MV-4-11 (cell line): ENCODE measurements at regions not wholly inside any gene's neighbourhood (a gene's known extent, or its start where the extent isn't known, plus 50 kb on each side); places are given as distances from the start of the nearest gene placed in this dataset.
A peak's percentile ranks its signal among the peaks of the same experiment; 100 is the strongest.
"Not testable (repeated sequence)": the region's sequence is repeated elsewhere in the genome, so short reads cannot be mapped to it uniquely, and the experiment has no call there.

Source experiments
- DNase-seq: peaks from one replicate; lab custom pipeline; 2025; lab: John Stamatoyannopoulos, UW

- DNase-seq, result no peak
Observed at GRCh38 chr1:119191325-119191724, 50.9 kb upstream of the WARS2 start.

DNA sequence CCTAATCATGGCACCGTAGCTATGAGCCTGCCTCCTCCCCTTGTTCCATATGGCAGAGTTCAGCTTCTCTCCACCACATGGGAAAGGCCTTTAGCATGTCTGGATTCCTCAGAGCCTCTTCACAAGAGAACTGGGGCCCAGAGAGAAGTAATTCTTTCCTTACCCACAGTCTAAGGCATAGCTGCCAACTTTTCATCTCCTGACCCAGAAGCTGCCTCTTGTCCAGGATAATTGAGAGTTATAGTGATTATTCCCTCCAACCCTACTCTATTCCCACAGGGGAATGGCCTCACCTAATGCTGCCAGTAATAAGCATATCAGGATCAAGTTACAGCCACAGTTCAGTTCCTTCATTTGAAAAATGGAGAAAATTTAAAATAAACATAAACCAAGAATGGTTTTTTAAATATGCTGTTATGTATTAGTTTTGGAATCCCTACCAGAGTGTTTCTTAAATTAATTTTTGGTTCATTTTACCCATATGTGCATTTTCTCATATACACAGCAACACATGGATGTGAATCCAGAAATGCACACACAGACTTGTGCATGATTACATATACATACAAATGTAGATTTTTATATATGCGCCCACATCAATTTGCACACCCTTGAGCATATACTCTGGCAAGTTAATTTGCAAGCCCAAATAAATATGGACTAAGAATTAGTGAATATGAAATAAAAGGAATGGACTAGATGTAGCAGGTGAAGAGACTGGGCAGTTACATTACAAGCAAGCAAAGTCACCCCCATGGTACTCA lies 63.9 kb upstream of the WARS2 start:
- no peak for DNase-seq

DNA sequence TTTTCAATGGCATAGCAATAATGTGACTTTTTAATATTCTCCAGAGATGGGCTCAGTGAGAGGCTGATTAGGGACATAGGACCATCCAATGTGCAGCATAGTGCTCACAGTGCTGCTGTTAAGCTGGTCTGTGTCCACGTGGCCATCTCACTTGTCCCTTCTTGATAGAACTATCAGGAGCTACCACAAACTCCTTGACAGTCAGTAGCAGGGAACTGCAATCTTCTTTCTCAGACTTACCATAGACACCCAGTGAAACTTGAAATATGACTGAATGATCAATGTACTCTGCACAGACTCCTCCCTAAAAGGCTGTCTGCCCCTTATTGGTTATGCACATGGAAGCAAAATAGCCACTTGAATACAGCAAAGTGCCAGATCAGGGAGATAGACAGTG lies 64.5 kb upstream of the WARS2 start:
- no peak for DNase-seq

GRCh38 chr1:119209061-119209460 lies 68.6 kb upstream of the WARS2 start:
- no peak for DNase-seq

- DNase-seq, result no peak
Observed at GRCh38 chr1:119209596-119210295, 69.3 kb upstream of the WARS2 start.

DNA sequence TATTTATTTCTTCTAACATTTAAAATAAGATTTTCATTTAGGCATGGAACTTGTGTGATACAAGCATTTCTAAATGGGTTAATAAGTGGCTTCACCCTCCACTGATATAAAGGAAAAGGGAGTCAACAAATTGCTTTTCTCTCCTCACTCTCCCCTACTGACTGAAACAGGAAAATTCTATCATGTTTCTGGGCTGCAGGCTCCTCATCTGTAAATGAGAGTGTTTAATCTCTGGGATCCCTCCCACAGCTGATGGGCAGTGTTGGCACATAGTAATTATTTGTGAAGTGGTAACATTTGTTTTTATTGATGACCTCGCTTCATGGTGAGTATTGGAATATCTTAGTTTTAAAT lies 69.8 kb upstream of the WARS2 start:
- DNase-seq, result no peak

DNA sequence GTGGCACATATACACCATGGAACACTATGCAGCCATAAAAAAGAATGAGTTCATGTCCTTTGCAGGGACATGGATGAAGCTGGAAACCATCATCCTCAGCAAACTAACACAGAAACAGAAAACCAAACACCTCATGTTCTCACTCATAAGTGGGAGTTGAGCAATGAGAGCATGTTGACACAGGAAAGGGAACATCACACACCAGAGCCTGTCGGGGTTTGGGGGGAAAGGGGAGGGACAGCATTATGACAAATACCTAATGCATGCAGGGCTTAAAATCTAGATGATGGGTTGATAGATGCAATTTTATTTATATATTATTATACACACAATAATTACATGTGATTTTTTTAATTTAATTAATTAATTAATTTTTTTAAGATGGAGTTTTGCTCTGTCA lies 72.8 kb upstream of the WARS2 start:
- DNase-seq, result not testable (repeated sequence)

DNA sequence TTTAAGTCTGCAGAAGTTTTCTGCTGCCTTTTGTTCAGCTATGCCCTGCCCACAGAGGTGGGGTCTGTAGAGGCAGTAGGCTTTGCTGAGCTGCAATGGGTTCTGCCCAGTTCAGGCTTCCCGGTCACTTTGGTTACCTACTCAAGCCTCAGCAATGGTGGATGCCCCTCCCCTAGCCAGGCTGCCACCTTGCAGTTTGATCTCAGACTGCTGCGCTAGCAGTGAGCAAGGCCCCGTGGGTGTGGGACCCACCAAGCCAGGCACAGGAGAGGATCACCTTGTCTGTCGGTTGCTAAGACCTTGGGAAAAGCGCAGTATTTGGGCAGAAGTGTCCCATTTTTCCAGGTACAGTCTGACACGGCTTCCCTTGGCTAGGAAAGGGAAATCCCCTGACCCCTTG lies 74.5 kb upstream of the WARS2 start:
- DNase-seq, result not testable (repeated sequence)

DNA sequence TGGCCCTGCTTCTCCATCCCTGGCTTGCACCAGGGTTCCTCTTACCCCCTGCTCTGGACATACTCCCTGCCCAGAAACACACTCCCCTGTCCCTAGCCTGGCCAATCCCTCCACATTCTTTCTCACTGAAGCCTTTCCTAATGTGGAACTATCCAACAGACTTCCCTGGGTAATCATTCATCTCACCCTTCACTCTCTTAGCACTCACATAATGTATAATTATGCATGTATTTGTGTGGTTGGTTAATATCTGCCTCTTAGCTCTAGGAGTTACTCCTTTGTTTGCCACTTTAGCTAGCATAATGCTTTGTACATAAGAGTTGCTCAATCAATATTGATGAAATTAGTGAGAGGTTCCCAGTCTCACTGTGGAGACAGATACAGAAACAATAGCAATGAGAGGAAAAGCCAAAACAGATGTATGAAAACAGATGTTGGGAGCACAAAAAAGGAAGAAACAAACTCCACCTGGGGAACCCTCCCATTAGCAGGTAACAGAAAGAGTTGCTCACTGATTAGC lies 76.9 kb upstream of the WARS2 start:
- DNase-seq, result no peak

- peak; percentile 84 for DNase-seq
Observed at GRCh38 chr1:119219711-119220110, 79.3 kb upstream of the WARS2 start.

DNA sequence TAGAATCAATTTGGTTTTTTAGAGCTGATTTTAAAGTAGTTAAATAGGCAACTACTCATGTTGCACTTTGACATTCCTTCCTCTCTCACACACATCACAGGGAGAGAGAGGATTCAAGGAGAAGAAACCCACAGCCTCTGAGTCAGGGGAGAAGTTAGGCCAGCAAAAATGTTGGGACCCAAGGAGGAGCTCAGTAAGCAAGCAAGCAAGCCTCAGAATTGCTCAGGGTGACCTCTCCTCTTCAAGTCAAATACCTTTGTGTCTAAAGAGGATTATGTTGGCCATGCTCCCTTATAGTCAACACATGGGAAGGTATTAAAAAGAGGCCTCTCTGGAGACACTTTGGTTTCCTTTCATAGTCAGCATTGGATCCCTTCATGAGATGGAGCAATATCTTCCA lies 80.5 kb upstream of the WARS2 start:
- no peak for DNase-seq

DNA sequence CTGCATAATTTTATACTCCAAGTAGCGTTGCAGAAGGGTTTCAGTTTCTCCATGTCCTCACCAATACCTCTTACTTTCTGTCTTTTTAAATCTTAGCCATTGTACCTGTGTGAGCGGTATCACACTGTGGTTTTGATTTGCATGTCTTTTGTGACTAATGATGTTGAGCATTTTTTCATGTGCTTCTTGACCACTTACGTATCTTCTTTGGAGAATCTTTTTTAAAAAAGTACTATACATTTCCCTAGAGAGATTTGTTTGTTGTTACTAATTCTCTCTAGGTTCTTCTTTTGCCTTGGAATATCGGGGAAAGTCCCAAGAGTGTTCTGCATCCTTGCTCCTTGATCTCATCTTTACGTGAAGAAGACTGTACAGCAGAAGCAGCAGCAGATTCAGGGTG lies 81.8 kb upstream of the WARS2 start:
- no peak for DNase-seq

GRCh38 chr1:119225265-119225664 lies 84.8 kb upstream of the WARS2 start:
- DNase-seq, result no peak

DNA sequence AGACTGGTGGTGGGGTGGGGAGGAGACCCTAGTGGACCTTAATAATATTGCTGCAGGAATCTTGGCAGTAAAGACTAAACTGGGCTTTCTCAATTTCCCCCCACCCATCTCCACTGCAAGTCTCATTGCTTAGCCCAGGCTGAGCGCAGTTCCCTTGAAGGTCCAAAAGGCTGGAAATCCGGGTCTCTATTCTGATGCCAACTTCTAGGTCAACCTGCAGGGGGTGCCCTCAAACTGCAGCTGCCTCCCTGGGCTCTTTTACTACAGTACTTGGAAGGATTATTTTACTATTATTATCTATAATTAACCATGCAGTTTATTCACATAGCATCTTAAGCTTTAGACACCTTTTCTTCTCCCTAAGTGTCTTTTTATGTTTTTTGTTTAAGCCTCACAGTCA lies 85.4 kb upstream of the WARS2 start:
- no peak for DNase-seq

- DNase-seq, result no peak
Observed at GRCh38 chr1:119226321-119226720, 85.9 kb upstream of the WARS2 start.

DNA sequence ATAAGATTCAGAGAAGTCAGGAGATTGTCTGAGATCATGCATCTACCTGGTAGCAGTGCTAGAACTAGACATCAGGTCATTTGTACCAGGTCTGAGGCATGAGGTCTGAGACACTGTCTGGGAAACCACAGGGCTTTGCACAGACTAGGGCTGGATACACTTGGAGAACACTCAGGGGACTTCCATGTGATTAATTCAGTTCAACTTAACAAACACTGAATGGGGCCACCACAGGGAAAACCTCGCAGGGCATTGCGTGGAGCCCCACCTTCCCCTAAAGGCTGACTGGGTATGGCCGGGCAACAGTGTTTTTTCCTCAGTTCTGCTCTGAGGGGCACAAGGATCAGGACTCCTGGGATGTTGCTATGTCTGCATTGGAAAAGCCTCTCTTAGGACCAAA lies 86.5 kb upstream of the WARS2 start:
- no peak for DNase-seq

- no peak for DNase-seq
Observed at GRCh38 chr1:119227456-119227855, 87.0 kb upstream of the WARS2 start.

GRCh38 chr1:119228335-119229080 lies 88.1 kb upstream of the WARS2 start:
- DNase-seq, result no peak

DNA sequence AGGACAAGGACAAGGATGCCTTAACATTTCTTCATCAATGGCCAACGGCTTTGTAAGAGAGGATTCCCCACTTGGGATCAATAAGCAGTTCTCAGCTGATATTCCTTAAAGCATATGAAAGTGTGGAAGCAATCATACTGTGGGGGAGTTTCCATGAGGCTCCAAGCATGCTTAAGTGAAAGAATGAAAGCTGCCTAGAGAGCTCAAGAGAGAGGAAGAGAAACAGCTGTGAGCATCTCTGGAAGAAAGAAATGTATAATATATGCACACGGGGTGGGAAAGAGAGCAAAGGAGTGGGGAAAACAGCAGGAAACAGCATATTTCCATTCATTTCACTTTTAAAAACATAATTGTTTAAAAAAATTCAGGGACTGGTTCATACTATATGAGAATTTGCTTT lies 94.7 kb upstream of the WARS2 start:
- DNase-seq, result no peak

- DNase-seq, result no peak
Observed at GRCh38 chr1:119245881-119246280, 105.4 kb upstream of the WARS2 start.

DNA sequence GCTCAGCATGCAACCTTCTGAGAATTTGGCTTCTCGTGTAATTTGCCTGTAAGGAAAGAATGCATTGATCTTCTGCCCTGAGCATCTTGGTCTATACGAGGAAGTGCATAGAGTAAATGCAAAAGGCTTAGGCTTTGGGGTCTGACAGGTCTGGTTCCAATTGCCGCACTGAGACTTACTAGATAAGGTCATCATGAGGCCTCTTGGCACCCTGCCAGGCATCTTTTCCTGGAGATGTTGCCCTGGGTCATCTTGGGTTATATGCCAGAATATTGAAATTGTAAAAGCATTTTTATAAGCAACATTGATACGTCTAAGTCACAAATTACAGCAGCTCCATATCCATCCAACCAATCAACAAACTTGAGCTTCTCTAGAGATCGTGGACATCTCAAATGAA lies 108.8 kb upstream of the WARS2 start:
- DNase-seq, result no peak

- DNase-seq, result no peak
Observed at GRCh38 chr1:119250299-119250698, 109.8 kb upstream of the WARS2 start.

- no peak for DNase-seq
Observed at GRCh38 chr1:119251751-119252150, 111.3 kb upstream of the WARS2 start.
